Panc1 (cell line): ENCODE measurements at regions not wholly inside any gene's neighbourhood (a gene's known extent, or its start where the extent isn't known, plus 50 kb on each side); places are given as distances from the start of the nearest gene placed in this dataset.

Source experiments
- ATAC-seq: fragments of 200-7000 bp; cut with Tn5 transposase; 2 replicates; pipeline ENCODE4 v1.9.1; 2020; ENCODE audit warnings: mild to moderate bottlenecking, moderate library complexity
- BruUV-seq: library from RNA; stranded (reverse); fragments of 400-500 nt; replicated peaks from 2 replicates; lab custom pipeline; 2021; lab: Mats Ljungman, UMichigan
- CTCF ChIA-PET: fragments of 300-600 bp; sonication (Branson Sonifier 250); formaldehyde crosslinking; loops from one replicate; lab custom pipeline; 2022; ENCODE audit warnings: antibody characterized with exemption; lab: Charles Lee
- POLR2A ChIA-PET: fragments of 300-600 bp; sonication (Branson Sonifier 250); formaldehyde crosslinking; loops from one replicate; lab custom pipeline; 2022; ENCODE audit warnings: antibody characterized with exemption; lab: Charles Lee
- DNase-seq: peaks from one replicate; pipeline ENCODE4 v3.0.0-alpha.2; 2010; ENCODE audit warnings: low read depth, low spot score
- H3K27ac ChIP-seq: 2 replicates; pipeline ENCODE4 v1.5.1; 2011; ENCODE audit warnings: mild to moderate bottlenecking, low read length, inconsistent platforms
- H3K27me3 ChIP-seq: fragments of 200-500 bp; sonication (Bioruptor generic); 2 replicates; pipeline ENCODE4 v1.6.0; 2014; ENCODE audit warnings: low read length, inconsistent platforms; ENCODE audit not compliant: control insufficient read depth, insufficient read depth
- H3K36me3 ChIP-seq: fragments of 200-500 bp; sonication (Bioruptor generic); 2 replicates; pipeline ENCODE4 v1.5.1; 2014; ENCODE audit warnings: inconsistent platforms, mild to moderate bottlenecking, low read length, moderate library complexity; ENCODE audit not compliant: control insufficient read depth, insufficient read depth
- H3K4me1 ChIP-seq: 2 replicates; pipeline ENCODE4 v1.5.1; 2011; ENCODE audit warnings: inconsistent platforms, mild to moderate bottlenecking, low read length, moderate library complexity; ENCODE audit not compliant: control insufficient read depth, insufficient read depth
- H3K4me3 ChIP-seq, 2 experiments: 2 replicates each; pipeline ENCODE4 v1.5.1; 2011 to 2012; ENCODE audit warnings: low read depth in 2 of 2, low read length in 2 of 2, mild to moderate bottlenecking in 2 of 2, inconsistent platforms in 1 of 2, moderate library complexity in 1 of 2
- H3K9me3 ChIP-seq: fragments of 200-500 bp; sonication (Bioruptor generic); 2 replicates; pipeline ENCODE4 v1.5.1; 2014; ENCODE audit warnings: low read depth, mild to moderate bottlenecking, inconsistent platforms, low read length, moderate library complexity; ENCODE audit not compliant: control insufficient read depth, insufficient read depth
- POLR2AphosphoS5 ChIP-seq: IDR thresholded peaks from 2 replicates; pipeline ENCODE4 v1.6.1; 2012; ENCODE audit warnings: mild to moderate bottlenecking, low read depth, low read length, moderate library complexity
- SIN3A ChIP-seq: IDR thresholded peaks from 2 replicates; pipeline ENCODE4 v1.6.1; 2012; ENCODE audit warnings: low read depth, mild to moderate bottlenecking, low read length, moderate library complexity, borderline replicate concordance; ENCODE audit not compliant: insufficient read depth
- TCF7L2 ChIP-seq: IDR thresholded peaks from 2 replicates; pipeline ENCODE4 v1.6.1; 2011; ENCODE audit warnings: mild to moderate bottlenecking, low read depth, low read length, inconsistent platforms
- in situ Hi-C: cut with HindIII; loops from 2 replicates; pipeline ENCODE4 v1.10.0; 2016; ENCODE audit warnings: low sequenced_read_pairs, low pct_unique_long_range_greater_than_20kb
- intact Hi-C: fragments of 100-400 bp; cut with micrococcal nuclease; formaldehyde crosslinking; loops from one replicate; pipeline ENCODE4 v1.10.0; 2022; ENCODE audit not compliant: unreplicated experiment
- TF ChIP-seq, protein P1 (sequence below): fragments of 450-650 bp; IDR thresholded peaks from 2 replicates; pipeline ENCODE4 v1.5.1; 2017; ENCODE audit warnings: mild to moderate bottlenecking
- TF ChIP-seq, protein P2 (sequence below), 2 experiments: IDR thresholded peaks; 2 replicates each; pipeline ENCODE4 v1.6.1; 2011 to 2012; ENCODE audit warnings: low read depth in 2 of 2, control low read depth in 1 of 2, low read length in 1 of 2, mild to moderate bottlenecking in 1 of 2, moderate library complexity in 1 of 2; ENCODE audit not compliant: insufficient read depth in 1 of 2

DNA sequence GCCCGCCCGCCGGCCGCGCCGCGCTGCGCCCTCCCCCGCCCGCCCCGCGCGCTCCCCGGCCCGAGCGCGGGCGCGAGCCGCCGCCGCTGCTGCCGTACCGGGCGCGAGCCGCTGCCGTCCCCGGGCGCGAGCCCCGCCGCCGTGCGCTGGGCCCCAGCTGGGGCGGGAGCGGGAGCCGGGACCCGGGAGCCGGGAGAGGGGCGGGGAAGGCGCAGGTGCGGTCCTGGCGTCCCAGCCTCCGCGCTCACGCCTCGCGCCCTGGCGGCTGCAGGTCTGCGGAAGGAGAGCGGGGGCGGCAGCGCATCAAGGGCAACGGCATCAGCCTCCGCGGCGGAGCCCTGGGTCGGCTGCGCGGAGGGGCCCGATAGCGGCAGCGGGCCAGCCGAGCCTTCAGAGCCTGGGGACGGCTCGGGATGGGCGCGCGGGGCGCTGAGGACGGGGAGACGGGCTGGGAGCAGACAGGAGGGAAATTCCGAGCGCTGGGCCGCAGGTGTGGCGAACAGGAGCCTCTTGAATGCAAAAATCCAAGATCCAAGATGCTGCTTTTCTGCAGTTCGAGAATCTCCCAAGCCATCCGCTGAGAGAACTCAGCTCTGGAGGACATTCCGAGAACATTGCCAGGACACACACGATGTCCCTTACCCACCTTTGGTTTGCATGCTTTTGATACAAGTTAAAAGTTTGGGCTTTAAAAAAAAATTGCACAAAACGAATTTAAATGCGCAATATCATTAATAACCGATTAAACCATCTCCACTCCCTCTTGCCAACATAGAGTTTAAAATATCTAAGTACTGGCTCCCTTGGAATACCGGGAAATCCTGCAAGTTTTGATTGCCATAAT, 251.1 kb downstream of the TJP1 start:
- in situ Hi-C loops: no loop called here
- DNase-seq (no peak), ATAC-seq (peak; percentile 68)
- Histone ChIP-seq H3K27me3 (peaks cover 42% of the 10 kb centered on the region), H3K4me3 (peak overlapping the region; percentile 26 to 33), H3K27ac (no peak overlapping the region), H3K9me3 (no peaks in the 10 kb centered on the region), H3K4me1 (peaks cover 8% of the 10 kb centered on the region), H3K36me3 (no peaks in the 10 kb centered on the region; the same call in 1 of the 2 replicates)
- no TSS peak for BruUV-seq
- intact Hi-C loops: loop anchor here (10.0 kb wide), 1 partner anchor 306 kb away; the partner anchor contains the start of gene NSMCE3
- TF ChIP-seq POLR2AphosphoS5: no peak
- TF ChIP-seq TCF7L2: no peak
- TF ChIP-seq, protein P1, sequence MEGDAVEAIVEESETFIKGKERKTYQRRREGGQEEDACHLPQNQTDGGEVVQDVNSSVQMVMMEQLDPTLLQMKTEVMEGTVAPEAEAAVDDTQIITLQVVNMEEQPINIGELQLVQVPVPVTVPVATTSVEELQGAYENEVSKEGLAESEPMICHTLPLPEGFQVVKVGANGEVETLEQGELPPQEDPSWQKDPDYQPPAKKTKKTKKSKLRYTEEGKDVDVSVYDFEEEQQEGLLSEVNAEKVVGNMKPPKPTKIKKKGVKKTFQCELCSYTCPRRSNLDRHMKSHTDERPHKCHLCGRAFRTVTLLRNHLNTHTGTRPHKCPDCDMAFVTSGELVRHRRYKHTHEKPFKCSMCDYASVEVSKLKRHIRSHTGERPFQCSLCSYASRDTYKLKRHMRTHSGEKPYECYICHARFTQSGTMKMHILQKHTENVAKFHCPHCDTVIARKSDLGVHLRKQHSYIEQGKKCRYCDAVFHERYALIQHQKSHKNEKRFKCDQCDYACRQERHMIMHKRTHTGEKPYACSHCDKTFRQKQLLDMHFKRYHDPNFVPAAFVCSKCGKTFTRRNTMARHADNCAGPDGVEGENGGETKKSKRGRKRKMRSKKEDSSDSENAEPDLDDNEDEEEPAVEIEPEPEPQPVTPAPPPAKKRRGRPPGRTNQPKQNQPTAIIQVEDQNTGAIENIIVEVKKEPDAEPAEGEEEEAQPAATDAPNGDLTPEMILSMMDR: no peak
- TF ChIP-seq, protein P2, sequence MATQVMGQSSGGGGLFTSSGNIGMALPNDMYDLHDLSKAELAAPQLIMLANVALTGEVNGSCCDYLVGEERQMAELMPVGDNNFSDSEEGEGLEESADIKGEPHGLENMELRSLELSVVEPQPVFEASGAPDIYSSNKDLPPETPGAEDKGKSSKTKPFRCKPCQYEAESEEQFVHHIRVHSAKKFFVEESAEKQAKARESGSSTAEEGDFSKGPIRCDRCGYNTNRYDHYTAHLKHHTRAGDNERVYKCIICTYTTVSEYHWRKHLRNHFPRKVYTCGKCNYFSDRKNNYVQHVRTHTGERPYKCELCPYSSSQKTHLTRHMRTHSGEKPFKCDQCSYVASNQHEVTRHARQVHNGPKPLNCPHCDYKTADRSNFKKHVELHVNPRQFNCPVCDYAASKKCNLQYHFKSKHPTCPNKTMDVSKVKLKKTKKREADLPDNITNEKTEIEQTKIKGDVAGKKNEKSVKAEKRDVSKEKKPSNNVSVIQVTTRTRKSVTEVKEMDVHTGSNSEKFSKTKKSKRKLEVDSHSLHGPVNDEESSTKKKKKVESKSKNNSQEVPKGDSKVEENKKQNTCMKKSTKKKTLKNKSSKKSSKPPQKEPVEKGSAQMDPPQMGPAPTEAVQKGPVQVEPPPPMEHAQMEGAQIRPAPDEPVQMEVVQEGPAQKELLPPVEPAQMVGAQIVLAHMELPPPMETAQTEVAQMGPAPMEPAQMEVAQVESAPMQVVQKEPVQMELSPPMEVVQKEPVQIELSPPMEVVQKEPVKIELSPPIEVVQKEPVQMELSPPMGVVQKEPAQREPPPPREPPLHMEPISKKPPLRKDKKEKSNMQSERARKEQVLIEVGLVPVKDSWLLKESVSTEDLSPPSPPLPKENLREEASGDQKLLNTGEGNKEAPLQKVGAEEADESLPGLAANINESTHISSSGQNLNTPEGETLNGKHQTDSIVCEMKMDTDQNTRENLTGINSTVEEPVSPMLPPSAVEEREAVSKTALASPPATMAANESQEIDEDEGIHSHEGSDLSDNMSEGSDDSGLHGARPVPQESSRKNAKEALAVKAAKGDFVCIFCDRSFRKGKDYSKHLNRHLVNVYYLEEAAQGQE (IDR thresholded peaks at IDR 0.05; ENCODE audit: insufficient read depth in 1 of 2, low read depth in 2 of 2, low read length in 1 of 2): no peak
- ChIA-PET CTCF (no interaction called here), POLR2A (no interaction called here)

DNA sequence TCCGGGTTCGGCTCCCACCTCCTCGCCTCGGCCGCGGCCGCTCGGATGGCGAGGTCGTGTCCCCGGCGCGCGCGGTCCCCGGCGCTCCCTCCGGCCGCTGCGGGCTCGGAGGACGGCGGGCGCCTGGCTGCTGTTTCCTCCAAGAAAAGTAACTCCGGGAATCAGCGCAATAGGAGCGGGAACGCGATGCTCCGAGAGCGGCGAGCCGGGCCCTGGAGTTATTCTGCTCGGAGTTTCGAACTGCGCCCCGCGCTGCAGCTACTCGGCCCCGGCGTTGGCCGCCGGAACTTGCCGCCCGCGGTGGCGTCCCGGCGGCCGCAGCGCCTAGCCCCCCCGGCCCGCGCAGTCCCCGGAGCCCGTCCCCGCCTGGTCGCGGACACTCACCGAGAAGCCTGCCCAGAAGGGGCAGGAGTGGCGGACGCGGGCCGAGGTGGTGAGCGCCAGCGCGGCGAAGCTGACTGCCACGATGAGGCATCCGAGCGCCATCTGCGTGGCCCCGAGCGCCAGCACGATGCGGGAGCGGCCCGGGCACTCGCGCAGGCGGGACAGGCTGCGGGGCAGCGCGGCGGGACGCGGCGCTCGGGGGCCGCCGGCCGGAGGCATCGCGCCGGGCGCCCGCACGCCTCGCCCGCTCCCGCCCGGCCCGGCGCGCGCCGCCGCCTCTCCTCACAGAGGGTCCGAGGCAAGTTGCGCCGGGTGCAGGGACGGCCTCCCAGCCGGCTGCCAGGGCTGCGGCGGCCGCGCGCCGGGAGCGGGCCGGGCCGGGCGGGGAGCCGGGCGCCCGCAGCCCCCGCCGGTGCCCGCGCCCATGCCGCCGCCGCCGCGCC, 251.9 kb downstream of the TJP1 start:
- ChIA-PET POLR2A (no interaction called here), CTCF (no interaction called here)
- H3K27ac ChIP-seq: no peak overlapping the region
- in situ Hi-C loops (no loop called here), intact Hi-C loops (loop anchor here (10.0 kb wide), 1 partner anchor 306 kb away; the partner anchor contains the start of gene NSMCE3)
- no TSS peak for BruUV-seq
- no peaks in the 10 kb centered on the region; the same call in 1 of the 2 replicates for H3K36me3 ChIP-seq
- H3K27me3 ChIP-seq: peaks cover 38% of the 10 kb centered on the region
- no peaks in the 10 kb centered on the region for H3K9me3 ChIP-seq
- TF ChIP-seq SIN3A (no peak), POLR2AphosphoS5 (no peak), TCF7L2 (no peak)
- TF ChIP-seq, protein P1: no peak
- no peak for DNase-seq
- peaks cover 8% of the 10 kb centered on the region for H3K4me1 ChIP-seq
- peak; percentile 75 for ATAC-seq
- H3K4me3 ChIP-seq: peak overlapping the region; percentile 11 to 36; a peak in 2 of 4 replicates
